H1 (cell line): ENCODE measurements at regions not wholly inside any gene's neighbourhood (a gene's known extent, or its start where the extent isn't known, plus 50 kb on each side); places are given as distances from the start of the nearest gene placed in this dataset.

Experiments
- CTCF ChIA-PET: fragments of 300-600 bp; sonication (Branson Sonifier 250); formaldehyde crosslinking; loops from one replicate; lab custom pipeline; 2021; ENCODE audit not compliant: partially characterized antibody; lab: Charles Lee
- POLR2A ChIA-PET: fragments of 300-600 bp; sonication (Branson Sonifier 250); formaldehyde crosslinking; loops from one replicate; lab custom pipeline; 2021; ENCODE audit warnings: inconsistent platforms; ENCODE audit not compliant: partially characterized antibody; lab: Charles Lee
- DNase-seq, 2 experiments: peaks; one replicate each; pipeline versions ENCODE4 v3.0.0 to v3.0.0-alpha.2; 2010 to 2022; ENCODE audit warnings: low spot score in 2 of 2, low read depth in 1 of 2, mixed read lengths in 1 of 2
- FAIRE-seq: peaks from 2 replicates; lab custom pipeline; 2011; peaks lifted over from hg19 to GRCh38; lab: Jason Lieb, UNC
- H2AFZ ChIP-seq: 2 replicates; pipeline ENCODE4 v1.8.1; 2012; ENCODE audit warnings: low read length, inconsistent platforms
- H2AK5ac ChIP-seq: 2 replicates; pipeline ENCODE4 v1.6.1; 2013; ENCODE audit warnings: low read depth, low read length
- H2BK120ac ChIP-seq: replicated peaks from 2 replicates; pipeline ENCODE3; 2013; ENCODE audit warnings: low read depth, low read length, inconsistent platforms
- H2BK12ac ChIP-seq: 2 replicates; pipeline ENCODE4 v1.6.1; 2013; ENCODE audit warnings: low read depth, low read length
- H2BK15ac ChIP-seq: 2 replicates; pipeline ENCODE4 v1.6.1; 2013; ENCODE audit warnings: low read length
- H2BK20ac ChIP-seq: 2 replicates; pipeline ENCODE4 v1.6.1; 2013; ENCODE audit warnings: low read length
- H2BK5ac ChIP-seq: 2 replicates; pipeline ENCODE4 v1.6.1; 2013; ENCODE audit warnings: low read depth, low read length
- H3K14ac ChIP-seq: 2 replicates; pipeline ENCODE4 v1.6.1; 2013; ENCODE audit warnings: inconsistent platforms; ENCODE audit not compliant: insufficient read length
- H3K18ac ChIP-seq: 2 replicates; pipeline ENCODE4 v1.6.1; 2013; ENCODE audit warnings: low read length; ENCODE audit errors: extremely low read depth
- H3K23ac ChIP-seq: 2 replicates; pipeline ENCODE4 v1.6.1; 2013; ENCODE audit warnings: inconsistent platforms; ENCODE audit not compliant: insufficient read length
- H3K23me2 ChIP-seq: 2 replicates; pipeline ENCODE4 v1.6.1; 2013; ENCODE audit warnings: low read depth, low read length
- H3K27ac ChIP-seq: 2 replicates; pipeline ENCODE4 v1.6.1; 2011; ENCODE audit warnings: low read depth, low read length, inconsistent platforms
- H3K27me3 ChIP-seq, 4 experiments: replicated peaks in 1 of 4; 1 replicate in 1 of 4; 2 replicates in 3 of 4; pipeline versions ENCODE4 v1.6.1 to v1.8.1; 2011 to 2013; ENCODE audit warnings: low read length in 3 of 4, mild to moderate bottlenecking in 3 of 4, inconsistent platforms in 2 of 4, mixed read lengths in 2 of 4, moderate library complexity in 1 of 4; ENCODE audit not compliant: control insufficient read depth in 3 of 4, insufficient read depth in 3 of 4; ENCODE audit errors: extremely low read depth in 1 of 4
- H3K36me3 ChIP-seq, 4 experiments: 2 replicates each; pipeline versions ENCODE4 v1.6.1 to v1.8.1; 2011 to 2013; ENCODE audit warnings: mild to moderate bottlenecking in 4 of 4, low read length in 3 of 4, moderate library complexity in 2 of 4, control low read depth in 1 of 4, inconsistent platforms in 1 of 4; ENCODE audit not compliant: insufficient read depth in 4 of 4, control insufficient read depth in 2 of 4
- H3K4ac ChIP-seq: replicated peaks from 2 replicates; pipeline ENCODE3; 2013; ENCODE audit warnings: low read length, low read depth, mixed read lengths, inconsistent platforms; ENCODE audit not compliant: insufficient read length
- H3K4me1 ChIP-seq, 4 experiments: replicated peaks in 1 of 4; 1 replicate in 1 of 4; 2 replicates in 3 of 4; pipeline versions ENCODE4 v1.6.1 to v1.8.1; 2011 to 2013; ENCODE audit warnings: low read length in 3 of 4, inconsistent platforms in 2 of 4, mixed read lengths in 1 of 4; ENCODE audit not compliant: insufficient read depth in 4 of 4, control insufficient read depth in 3 of 4
- H3K4me2 ChIP-seq, 2 experiments: 2 replicates each; pipeline versions ENCODE4 v1.6.1 to v1.8.1; 2011 to 2013; ENCODE audit warnings: low read depth in 2 of 2, low read length in 2 of 2, control low read depth in 1 of 2, inconsistent platforms in 1 of 2, mild to moderate bottlenecking in 1 of 2; ENCODE audit not compliant: insufficient read depth in 1 of 2
- H3K4me3 ChIP-seq, 4 experiments: fragments of 200-600, 300-600 bp in 1 of 4; sonication (generic), shearing (Covaris generic), sonication (Bioruptor Twin) in 1 of 4; 2 replicates each; pipeline versions ENCODE4 v1.5.1 to v1.8.1; 2011 to 2016; ENCODE audit warnings: low read length in 4 of 4, low read depth in 3 of 4, control low read depth in 2 of 4, inconsistent platforms in 2 of 4, mild to moderate bottlenecking in 2 of 4, mixed read lengths in 1 of 4, moderate library complexity in 1 of 4; ENCODE audit not compliant: insufficient read depth in 2 of 4; ENCODE audit errors: extremely low read depth in 1 of 4
- H3K56ac ChIP-seq: replicated peaks from 2 replicates; pipeline ENCODE3; 2013; ENCODE audit warnings: low read depth, mild to moderate bottlenecking, mixed read lengths, low read length, inconsistent platforms; ENCODE audit not compliant: insufficient read length
- H3K79me1 ChIP-seq: 2 replicates; pipeline ENCODE4 v1.6.1; 2013; ENCODE audit warnings: low read depth, low read length, control low read depth
- H3K79me2 ChIP-seq, 2 experiments: 2 replicates each; pipeline versions ENCODE4 v1.6.1 to v1.8.1; 2012 to 2013; ENCODE audit warnings: low read length in 2 of 2, mild to moderate bottlenecking in 2 of 2, inconsistent platforms in 1 of 2; ENCODE audit not compliant: insufficient read depth in 2 of 2, control insufficient read depth in 1 of 2
- H3K9ac ChIP-seq, 4 experiments: replicated peaks in 1 of 4; 1 replicate in 1 of 4; 2 replicates in 3 of 4; pipeline versions ENCODE4 v1.6.1 to v1.8.1; 2011 to 2013; ENCODE audit warnings: low read depth in 3 of 4, low read length in 3 of 4, control low read depth in 2 of 4, mild to moderate bottlenecking in 2 of 4, moderate library complexity in 2 of 4, inconsistent platforms in 1 of 4; ENCODE audit errors: extremely low read depth in 1 of 4
- H3K9me3 ChIP-seq, 2 experiments: 2 replicates each; pipeline versions ENCODE4 v1.6.1 to v1.8.1; 2012 to 2013; ENCODE audit warnings: mild to moderate bottlenecking in 2 of 2, moderate library complexity in 2 of 2, control low read depth in 1 of 2, inconsistent platforms in 1 of 2, low read depth in 1 of 2, low read length in 1 of 2, mixed read lengths in 1 of 2; ENCODE audit not compliant: insufficient read depth in 2 of 2
- H4K20me1 ChIP-seq, 2 experiments: replicated peaks in 1 of 2; 2 replicates each; pipeline versions ENCODE3 to v1.8.1; 2011 to 2013; ENCODE audit warnings: inconsistent platforms in 2 of 2, low read length in 2 of 2, mild to moderate bottlenecking in 1 of 2; ENCODE audit not compliant: insufficient read depth in 2 of 2, control insufficient read depth in 1 of 2
- H4K5ac ChIP-seq: 2 replicates; pipeline ENCODE4 v1.6.1; 2013; ENCODE audit warnings: low read length, low read depth, mixed read lengths, inconsistent platforms; ENCODE audit not compliant: insufficient read length
- H4K8ac ChIP-seq: 2 replicates; pipeline ENCODE4 v1.8.0; 2013; ENCODE audit warnings: mild to moderate bottlenecking, moderate library complexity, low read length, inconsistent platforms; ENCODE audit not compliant: insufficient read depth; ENCODE audit errors: extremely low read depth
- H4K91ac ChIP-seq: replicated peaks from 2 replicates; pipeline ENCODE3; 2013; ENCODE audit warnings: low read length, mixed read lengths, inconsistent platforms; ENCODE audit not compliant: insufficient read length
- ASH2L ChIP-seq: fragments of 200-600, 300-600 bp; sonication (generic); IDR thresholded peaks from one replicate; pipeline ENCODE4 v1.7.1; 2017; ENCODE audit warnings: low read length
- CEBPB ChIP-seq: IDR thresholded peaks from 2 replicates; pipeline ENCODE4 v1.6.1; 2012; ENCODE audit warnings: low read depth, low read length
- NRF1 ChIP-seq: IDR thresholded peaks from 2 replicates; pipeline ENCODE4 v1.6.1; 2011; ENCODE audit warnings: mild to moderate bottlenecking, low read depth, low read length, improper control_type of control experiment
- RBBP5 ChIP-seq: IDR thresholded peaks from 2 replicates; pipeline ENCODE4 v1.7.1; 2012; ENCODE audit warnings: low read depth, mild to moderate bottlenecking, inconsistent platforms, low read length, moderate library complexity, borderline replicate concordance
- RFX5 ChIP-seq: IDR thresholded peaks from 2 replicates; pipeline ENCODE4 v1.6.1; 2011; ENCODE audit warnings: low read depth, low read length, improper control_type of control experiment, borderline replicate concordance
- RXRA ChIP-seq: IDR thresholded peaks from 2 replicates; pipeline ENCODE4 v1.6.1; 2011; ENCODE audit warnings: low read depth, mild to moderate bottlenecking, low read length, moderate library complexity; ENCODE audit not compliant: insufficient read depth
- SUZ12 ChIP-seq: fragments of 200-600 bp; sonication (generic); IDR thresholded peaks from 2 replicates; pipeline ENCODE4 v1.6.1; 2012; ENCODE audit warnings: mild to moderate bottlenecking, inconsistent platforms, low read length, moderate library complexity, mixed read lengths
- YY1 ChIP-seq: IDR thresholded peaks from 2 replicates; pipeline ENCODE4 v1.6.1; 2011; ENCODE audit warnings: low read depth, mild to moderate bottlenecking, low read length
- WGBS, 2 experiments: shearing (Covaris generic) in 1 of 2; methylation state at CpG; one replicate each; pipeline versions ENCODE4 v1.1.6 to v1.1.7; 2013 to 2015; ENCODE audit warnings: low lambda C conversion rate in 2 of 2, mixed read lengths in 2 of 2, inconsistent platforms in 1 of 2, low coverage in 1 of 2, missing lambda C conversion rate in 1 of 2; ENCODE audit not compliant: insufficient replicate concordance in 2 of 2, insufficient coverage in 1 of 2, insufficient read length in 1 of 2; ENCODE audit errors: extremely low coverage in 1 of 2, missing lambda C conversion rate in 1 of 2; 5-methylcytosine and 5-hydroxymethylcytosine counted together

- H3K4me1 ChIP-seq = peaks cover 0 to 9% (median 0%) of the 10 kb centered on the region in 4 experiments; a peak in 1 of 7 replicates
- H3K4me2 ChIP-seq = no peak overlapping the region
- H3K4me3 ChIP-seq = no peak overlapping the region
- no peak overlapping the region for H4K91ac ChIP-seq
- H3K14ac ChIP-seq = no peak overlapping the region
- no peak overlapping the region for H2BK120ac ChIP-seq
- H2AFZ ChIP-seq = no peak overlapping the region
- no peak overlapping the region for H2BK12ac ChIP-seq
- FAIRE-seq (no peak), DNase-seq (no peak)
- no peak overlapping the region for H3K18ac ChIP-seq
- H3K9me3 ChIP-seq = no peaks in the 10 kb centered on the region
- ChIA-PET POLR2A (no interaction called here), CTCF (interaction anchor here (1.4 kb wide), 1 partner anchor 9 kb away, joined by 3 read pairs; no protein-coding TSS in a partner anchor)
- no peak overlapping the region for H3K23ac ChIP-seq
- no peak overlapping the region for H3K4ac ChIP-seq
- no peaks in the 10 kb centered on the region for H3K23me2 ChIP-seq
- WGBS, 2 experiments = 91% methylated on average over 5 of the region's 5 CpGs; no CpG with 5 or more reads in 1 of the 2 experiments
- H3K79me2 ChIP-seq = no peaks in the 10 kb centered on the region
- H4K5ac ChIP-seq = no peak overlapping the region
- TF ChIP-seq RXRA = no peak
- no peak for TF ChIP-seq ASH2L
- TF ChIP-seq YY1 = no peak
- no peak for TF ChIP-seq RBBP5
- no peak for TF ChIP-seq RFX5
- TF ChIP-seq NRF1 = no peak
- no peak for TF ChIP-seq CEBPB
- no peak for TF ChIP-seq SUZ12
- no peak overlapping the region for H2BK20ac ChIP-seq
- H3K36me3 ChIP-seq = no peaks in the 10 kb centered on the region
- no peaks in the 10 kb centered on the region for H4K20me1 ChIP-seq
- H4K8ac ChIP-seq = no peak overlapping the region
- H3K56ac ChIP-seq = no peak overlapping the region
- H2AK5ac ChIP-seq = no peak overlapping the region
- no peak overlapping the region for H3K27ac ChIP-seq
- no peaks in the 10 kb centered on the region for H3K79me1 ChIP-seq
- H3K9ac ChIP-seq = no peak overlapping the region
- H3K27me3 ChIP-seq = no peaks in the 10 kb centered on the region
- H2BK5ac ChIP-seq = no peak overlapping the region; the same call in 1 of the 2 replicates
- H2BK15ac ChIP-seq = no peak overlapping the region
Observed at GRCh38 chr2:18980104-18980785, 378.2 kb downstream of the OSR1 start.
